ENCODE measurements at regions not wholly inside any gene's neighbourhood (a gene's known extent, or its start where the extent isn't known, plus 50 kb on each side); places are given as distances from the start of the nearest gene placed in this dataset.

DNA sequence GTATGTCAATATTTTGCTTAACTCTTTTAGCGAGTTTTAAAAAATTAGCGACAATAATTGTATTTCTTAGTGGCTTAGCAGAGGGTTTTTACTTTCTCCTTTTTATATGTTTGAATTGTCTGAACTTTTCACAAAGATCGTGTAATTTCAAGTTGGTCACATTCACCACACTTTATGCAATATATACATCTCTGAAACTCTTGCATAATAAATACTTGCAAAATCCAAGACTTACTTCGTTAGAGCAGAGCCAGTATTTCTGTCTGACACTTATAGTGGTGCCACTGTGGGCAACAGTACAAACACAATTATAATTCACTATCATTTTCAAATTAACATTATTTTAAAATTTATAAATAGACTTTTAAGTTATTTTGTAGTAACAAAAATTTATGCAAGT is 62.0 kb downstream of the SUCNR1 start:
- no peak for TF ChIP-seq POLR2A (IDR thresholded peaks at IDR 0.05)
- TF ChIP-seq, protein P1, sequence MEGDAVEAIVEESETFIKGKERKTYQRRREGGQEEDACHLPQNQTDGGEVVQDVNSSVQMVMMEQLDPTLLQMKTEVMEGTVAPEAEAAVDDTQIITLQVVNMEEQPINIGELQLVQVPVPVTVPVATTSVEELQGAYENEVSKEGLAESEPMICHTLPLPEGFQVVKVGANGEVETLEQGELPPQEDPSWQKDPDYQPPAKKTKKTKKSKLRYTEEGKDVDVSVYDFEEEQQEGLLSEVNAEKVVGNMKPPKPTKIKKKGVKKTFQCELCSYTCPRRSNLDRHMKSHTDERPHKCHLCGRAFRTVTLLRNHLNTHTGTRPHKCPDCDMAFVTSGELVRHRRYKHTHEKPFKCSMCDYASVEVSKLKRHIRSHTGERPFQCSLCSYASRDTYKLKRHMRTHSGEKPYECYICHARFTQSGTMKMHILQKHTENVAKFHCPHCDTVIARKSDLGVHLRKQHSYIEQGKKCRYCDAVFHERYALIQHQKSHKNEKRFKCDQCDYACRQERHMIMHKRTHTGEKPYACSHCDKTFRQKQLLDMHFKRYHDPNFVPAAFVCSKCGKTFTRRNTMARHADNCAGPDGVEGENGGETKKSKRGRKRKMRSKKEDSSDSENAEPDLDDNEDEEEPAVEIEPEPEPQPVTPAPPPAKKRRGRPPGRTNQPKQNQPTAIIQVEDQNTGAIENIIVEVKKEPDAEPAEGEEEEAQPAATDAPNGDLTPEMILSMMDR (IDR thresholded peaks at IDR 0.05) = no peak
- Histone ChIP-seq H3K9me3 (no peaks in the 10 kb centered on the region), H3K36me3 (no peaks in the 10 kb centered on the region), H3K27ac (no peak overlapping the region), H3K4me1 (peaks cover 0 to 29% (median 8%) of the 10 kb centered on the region in 3 donors), H3K4me3 (no peak overlapping the region), H3K27me3 (no peaks in the 10 kb centered on the region)
- DNase-seq = no peak
- WGBS, 2 donors = 72 to 81% methylated on average over 4 of the region's 4 CpGs
- intact Hi-C loops (cut with DNase I) = no loop called here

DNA sequence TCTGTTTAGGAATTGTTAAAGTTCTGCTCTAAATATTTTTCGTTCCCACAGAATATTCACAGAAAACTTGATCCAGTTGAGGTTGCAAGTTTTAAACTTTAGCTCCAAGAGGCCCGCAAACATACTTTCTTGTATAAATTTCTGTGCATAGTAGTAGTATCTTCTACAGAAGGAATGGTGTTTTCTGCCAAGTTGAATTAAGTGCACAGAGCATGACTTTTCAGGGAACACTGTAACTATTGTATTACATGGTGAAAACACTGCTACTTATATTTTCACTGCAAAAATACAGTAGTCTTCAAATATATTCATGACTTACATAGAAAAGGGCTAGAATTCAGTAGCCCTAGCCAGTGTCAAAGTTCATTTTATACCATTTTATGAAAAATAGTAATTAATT is 67.0 kb downstream of the SUCNR1 start:
- Histone ChIP-seq H3K36me3 (no peaks in the 10 kb centered on the region), H3K27ac (no peak overlapping the region), H3K4me3 (no peak overlapping the region), H3K27me3 (no peaks in the 10 kb centered on the region), H3K4me1 (no peaks in the 10 kb centered on the region), H3K9me3 (no peaks in the 10 kb centered on the region)
- TF ChIP-seq, protein P1 (IDR thresholded peaks at IDR 0.05) = no peak
- no peak for TF ChIP-seq POLR2A (IDR thresholded peaks at IDR 0.05)
- DNase-seq = no peak
- 84 to 91% methylated on average over 2 of the region's 2 CpGs for WGBS, 2 donors
- intact Hi-C loops (cut with DNase I) = no loop called here

DNA sequence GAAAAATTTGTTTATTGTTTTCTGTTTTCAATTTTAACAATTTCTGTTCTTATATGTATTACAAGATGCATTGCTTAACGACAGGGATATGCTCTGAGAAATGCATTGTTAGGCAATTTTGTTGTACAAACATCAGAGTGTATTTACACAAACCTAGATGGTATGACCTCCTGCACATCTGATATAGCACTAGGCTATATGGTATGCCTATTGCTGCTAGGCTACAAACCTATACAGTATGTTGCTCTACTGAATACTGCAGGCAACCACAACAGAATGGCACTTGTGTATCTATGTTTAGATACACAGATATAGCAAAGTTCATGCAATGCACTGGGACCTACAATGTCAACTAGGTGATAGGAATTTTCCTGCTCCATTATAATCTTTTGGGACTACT is 70.1 kb downstream of the SUCNR1 start:
- H3K4me1 ChIP-seq = no peaks in the 10 kb centered on the region
- no peaks in the 10 kb centered on the region for H3K36me3 ChIP-seq
- WGBS, 2 donors = 74 to 91% methylated on average over 1 of the region's 1 CpG
- DNase-seq = no peak
- H3K27me3 ChIP-seq = no peaks in the 10 kb centered on the region
- H3K9me3 ChIP-seq = no peaks in the 10 kb centered on the region
- no peak overlapping the region for H3K4me3 ChIP-seq
- TF ChIP-seq, protein P1 (IDR thresholded peaks at IDR 0.05) = no peak
- no peak for TF ChIP-seq POLR2A (IDR thresholded peaks at IDR 0.05)
- H3K27ac ChIP-seq = no peak overlapping the region
- intact Hi-C loops (cut with DNase I) = no loop called here

DNA sequence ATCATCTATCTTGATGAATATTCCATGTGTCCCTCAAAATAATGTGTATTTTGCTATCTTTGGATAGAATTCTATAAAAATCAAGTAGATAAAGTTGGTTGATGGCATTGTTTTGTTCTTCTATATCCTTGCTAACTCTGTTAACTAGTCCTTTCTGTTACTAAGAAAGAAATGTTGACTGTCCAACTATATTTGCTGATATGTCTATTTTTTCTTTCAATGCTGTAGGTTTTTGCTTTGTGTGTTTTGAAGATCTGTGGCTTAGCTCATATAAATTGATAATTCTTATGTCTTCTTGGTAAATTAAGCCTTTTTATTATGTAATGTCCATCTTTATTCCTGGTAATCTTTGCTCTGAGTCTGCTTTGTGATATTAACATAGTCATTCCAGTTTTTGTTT is 70.9 kb downstream of the SUCNR1 start:
- no peak for DNase-seq
- TF ChIP-seq, protein P1 (IDR thresholded peaks at IDR 0.05) = no peak
- no peak for TF ChIP-seq POLR2A (IDR thresholded peaks at IDR 0.05)
- H3K4me1 ChIP-seq = no peaks in the 10 kb centered on the region
- no peak overlapping the region for H3K4me3 ChIP-seq
- H3K36me3 ChIP-seq = no peaks in the 10 kb centered on the region
- no peaks in the 10 kb centered on the region for H3K9me3 ChIP-seq
- H3K27me3 ChIP-seq = no peaks in the 10 kb centered on the region
- intact Hi-C loops (cut with DNase I) = no loop called here
- H3K27ac ChIP-seq = no peak overlapping the region

DNA sequence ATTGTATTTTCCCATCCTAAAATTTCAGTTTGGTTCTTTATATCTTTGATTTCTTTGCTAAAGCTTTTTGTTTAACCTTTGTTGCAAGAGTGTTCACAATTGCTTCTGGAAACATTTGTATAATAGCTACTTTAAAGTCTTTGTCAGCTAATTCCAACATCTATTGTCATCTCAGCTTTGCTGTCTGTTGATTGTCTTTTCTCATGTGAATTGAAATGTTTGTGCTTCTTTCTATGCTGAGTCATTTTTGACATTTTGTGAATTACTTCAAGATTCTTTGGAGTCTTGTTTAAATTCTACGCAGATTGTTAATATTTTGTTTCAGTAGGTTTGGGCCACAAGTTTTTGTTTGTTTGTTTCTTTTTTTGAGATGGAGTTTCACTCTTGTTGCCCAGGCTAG is 73.2 kb downstream of the SUCNR1 start:
- no peak for DNase-seq
- 75 to 94% methylated on average over 1 of the region's 1 CpG for WGBS, 2 donors
- no peak for TF ChIP-seq POLR2A (IDR thresholded peaks at IDR 0.05)
- TF ChIP-seq, protein P1 (IDR thresholded peaks at IDR 0.05) = no peak
- Histone ChIP-seq H3K4me3 (no peak overlapping the region), H3K36me3 (no peaks in the 10 kb centered on the region), H3K27ac (no peak overlapping the region), H3K27me3 (no peaks in the 10 kb centered on the region), H3K9me3 (no peaks in the 10 kb centered on the region), H3K4me1 (no peaks in the 10 kb centered on the region)
- intact Hi-C loops (cut with DNase I) = no loop called here

Data from esophagus squamous epithelium (tissue), 5 donors.